ENCODE measurements at regions not wholly inside any gene's neighbourhood (a gene's known extent, or its start where the extent isn't known, plus 50 kb on each side); places are given as distances from the start of the nearest gene placed in this dataset.
"Not testable (repeated sequence)": the region's sequence is repeated elsewhere in the genome, so short reads cannot be mapped to it uniquely, and the experiment has no call there.

DNA sequence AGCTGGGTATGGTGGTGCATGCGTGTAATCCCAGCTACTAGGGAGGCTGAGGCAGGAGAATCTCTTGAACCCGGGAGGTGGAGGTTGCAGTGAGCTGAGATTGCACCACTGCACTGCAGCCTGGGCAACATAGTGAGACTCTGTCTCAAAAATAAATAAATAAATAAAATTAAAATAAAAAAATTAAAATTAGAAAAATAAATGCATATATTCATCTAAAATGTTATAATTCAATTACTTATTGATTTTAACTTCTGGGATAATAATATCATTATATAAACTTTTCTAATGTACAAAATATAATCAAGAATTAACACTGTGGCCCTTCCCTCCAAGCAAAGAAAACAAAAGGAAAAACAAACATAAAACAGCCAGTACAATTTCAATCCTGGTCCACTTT is 485.4 kb upstream of the SOX11 start:
- H3K27ac Mint-ChIP-seq, POLR2A ChIA-PET, H3K4me3 Mint-ChIP-seq, ATAC-seq, H3K27me3 Mint-ChIP-seq, H3K36me3 Mint-ChIP-seq, H3K4me1 Mint-ChIP-seq, DNase-seq: not testable (repeated sequence)
- H3K9me3 Mint-ChIP-seq: peaks cover 3 to 17% (median 7%) of the 10 kb centered on the region in 9 donors

DNA sequence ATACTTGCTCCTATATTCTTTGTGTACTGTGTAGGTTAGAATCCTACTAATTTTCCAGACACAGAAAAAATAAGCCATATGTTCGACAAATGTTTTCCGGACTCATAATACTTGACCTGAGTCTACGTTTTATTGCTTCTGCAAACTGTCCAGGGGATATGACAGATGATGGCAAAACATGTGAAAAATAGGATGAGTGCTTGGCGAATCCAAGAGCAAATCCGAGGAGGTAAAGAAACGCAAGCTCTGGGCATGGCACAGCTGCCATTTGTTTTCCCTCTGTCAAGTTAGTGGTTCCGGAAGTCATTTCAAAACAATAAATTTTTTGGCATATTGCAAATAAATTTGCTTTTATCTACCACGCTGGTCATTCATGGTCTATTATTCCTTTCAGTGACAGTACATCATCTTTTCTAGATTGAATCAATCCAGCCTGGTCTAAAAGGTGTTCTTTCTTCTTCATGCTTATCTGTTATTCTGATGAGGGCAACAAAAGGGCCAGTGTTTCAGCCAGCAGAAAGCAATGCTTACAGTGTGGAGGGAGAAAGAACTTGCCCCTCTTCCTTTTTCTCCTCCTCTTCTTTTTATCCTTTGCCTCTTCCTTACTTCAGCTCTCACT is 476.1 kb upstream of the SOX11 start:
- ATAC-seq: no peak
- H3K4me3 Mint-ChIP-seq: no peak overlapping the region
- no peak overlapping the region for H3K27ac Mint-ChIP-seq

DNA sequence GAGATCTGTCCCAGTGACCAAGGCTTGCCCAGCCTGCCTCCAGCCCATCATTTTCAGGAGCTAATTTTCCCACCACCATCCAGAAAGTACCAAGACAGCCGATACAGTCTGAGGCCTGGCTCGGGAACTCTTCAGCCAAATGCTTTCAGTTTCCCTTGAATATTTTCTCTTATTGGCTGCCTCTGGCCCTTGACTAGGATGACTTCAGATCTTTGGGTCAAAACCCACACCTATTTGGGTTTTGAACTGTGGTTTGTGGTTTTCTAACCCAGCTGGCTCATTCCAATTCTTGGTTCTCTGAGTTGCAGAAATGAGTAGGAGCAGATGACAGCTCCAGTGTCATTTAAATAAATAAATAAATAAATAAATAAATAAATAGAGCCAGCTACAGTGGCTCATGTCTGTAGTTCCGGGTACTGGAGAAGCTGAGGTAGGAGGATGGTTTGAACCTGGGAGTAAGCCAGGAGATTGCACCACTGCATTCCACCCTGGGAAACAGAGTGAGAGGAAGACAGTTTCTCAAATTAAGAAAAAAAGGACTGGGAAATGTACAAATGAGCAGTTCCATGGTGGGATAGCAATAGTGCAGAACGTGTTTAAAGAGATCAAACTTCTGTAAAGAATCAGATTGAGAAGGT is 465.0 kb upstream of the SOX11 start:
- H3K9me3 Mint-ChIP-seq: peaks cover 0 to 13% (median 3%) of the 10 kb centered on the region in 9 donors
- no peaks in the 10 kb centered on the region for H3K36me3 Mint-ChIP-seq
- H3K27me3 Mint-ChIP-seq: no peaks in the 10 kb centered on the region
- H3K4me1 Mint-ChIP-seq: no peaks in the 10 kb centered on the region
- POLR2A ChIA-PET: no interaction called here
- DNase-seq: no peak
- H3K4me3 Mint-ChIP-seq: no peak overlapping the region
- H3K27ac Mint-ChIP-seq: no peak overlapping the region
- ATAC-seq: no peak

More for the DNA sequence above, 476.1 kb upstream of the SOX11 start:
- H3K9me3 Mint-ChIP-seq: peaks cover 0 to 18% (median 9%) of the 10 kb centered on the region in 9 donors
- no peaks in the 10 kb centered on the region for H3K27me3 Mint-ChIP-seq
- DNase-seq: no peak
- H3K4me1 Mint-ChIP-seq: no peaks in the 10 kb centered on the region
- POLR2A ChIA-PET: no interaction called here
- H3K36me3 Mint-ChIP-seq: no peaks in the 10 kb centered on the region

- Mint-ChIP-seq H3K27ac (no peak overlapping the region), H3K27me3 (no peaks in the 10 kb centered on the region), H3K36me3 (no peaks in the 10 kb centered on the region), H3K9me3 (peaks cover 0 to 9% (median 1%) of the 10 kb centered on the region in 9 donors), H3K4me1 (no peaks in the 10 kb centered on the region), H3K4me3 (no peak overlapping the region)
- ATAC-seq (no peak), DNase-seq (no peak)
- POLR2A ChIA-PET: no interaction called here
Measured at GRCh38 chr2:5229574-5229973, 462.6 kb upstream of the SOX11 start.

- POLR2A ChIA-PET: no interaction called here
- ATAC-seq (no peak), DNase-seq (no peak)
- peaks cover 0 to 10% (median 2%) of the 10 kb centered on the region in 9 donors for H3K9me3 Mint-ChIP-seq
- no peak overlapping the region for H3K27ac Mint-ChIP-seq
- no peaks in the 10 kb centered on the region for H3K36me3 Mint-ChIP-seq
- H3K4me1 Mint-ChIP-seq: no peaks in the 10 kb centered on the region
- H3K27me3 Mint-ChIP-seq: no peaks in the 10 kb centered on the region
- H3K4me3 Mint-ChIP-seq: no peak overlapping the region
Measured at GRCh38 chr2:5230444-5230843, 461.7 kb upstream of the SOX11 start.

- POLR2A ChIA-PET: no interaction called here
- Mint-ChIP-seq H3K4me1 (no peaks in the 10 kb centered on the region), H3K36me3 (no peaks in the 10 kb centered on the region), H3K9me3 (peaks cover 0 to 8% (median 0%) of the 10 kb centered on the region in 9 donors), H3K27ac (no peak overlapping the region), H3K27me3 (no peaks in the 10 kb centered on the region), H3K4me3 (no peak overlapping the region)
- DNase-seq (no peak), ATAC-seq (no peak)
Measured at GRCh38 chr2:5230855-5231254, 461.3 kb upstream of the SOX11 start.

- Mint-ChIP-seq H3K36me3 (no peaks in the 10 kb centered on the region), H3K27me3 (no peaks in the 10 kb centered on the region), H3K27ac (no peak overlapping the region), H3K9me3 (peaks cover 0 to 11% (median 0%) of the 10 kb centered on the region in 9 donors), H3K4me3 (no peak overlapping the region), H3K4me1 (no peaks in the 10 kb centered on the region)
- DNase-seq (no peak), ATAC-seq (no peak)
- POLR2A ChIA-PET: no interaction called here
Measured at GRCh38 chr2:5231287-5231686, 460.9 kb upstream of the SOX11 start.

- Mint-ChIP-seq H3K9me3 (peaks cover 0 to 13% (median 0%) of the 10 kb centered on the region in 9 donors), H3K4me3 (no peak overlapping the region), H3K27me3 (no peaks in the 10 kb centered on the region), H3K4me1 (no peaks in the 10 kb centered on the region), H3K36me3 (no peaks in the 10 kb centered on the region), H3K27ac (no peak overlapping the region)
- POLR2A ChIA-PET: no interaction called here
- no peak for DNase-seq
- no peak for ATAC-seq
Measured at GRCh38 chr2:5234563-5234962, 457.6 kb upstream of the SOX11 start.

- ATAC-seq (no peak), DNase-seq (no peak)
- Mint-ChIP-seq H3K9me3 (peaks cover 0 to 13% (median 0%) of the 10 kb centered on the region in 9 donors), H3K27ac (no peak overlapping the region), H3K36me3 (no peaks in the 10 kb centered on the region), H3K4me1 (no peaks in the 10 kb centered on the region), H3K27me3 (no peaks in the 10 kb centered on the region), H3K4me3 (no peak overlapping the region)
- POLR2A ChIA-PET: no interaction called here
Measured at GRCh38 chr2:5235701-5236100, 456.5 kb upstream of the SOX11 start.

DNA sequence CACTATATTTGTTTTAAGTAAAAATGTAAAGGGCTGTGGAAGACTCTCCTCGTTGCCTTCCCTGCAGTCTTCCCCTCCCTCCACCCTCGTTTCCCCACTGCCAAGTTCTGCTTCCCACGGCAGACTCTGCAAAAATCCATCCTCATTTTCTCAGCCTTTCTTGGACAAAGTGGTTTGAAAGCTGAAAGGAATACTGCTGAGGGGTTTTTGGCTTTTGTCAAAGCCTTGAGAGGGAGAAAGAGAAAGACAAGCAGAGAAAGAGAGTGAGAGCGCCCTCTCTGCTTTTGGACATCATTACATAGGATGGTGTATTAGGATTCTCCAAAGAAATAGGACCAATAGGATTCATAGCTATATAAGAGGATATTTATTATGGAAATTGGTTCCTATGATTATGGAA is 455.9 kb upstream of the SOX11 start:
- Mint-ChIP-seq H3K4me1 (no peaks in the 10 kb centered on the region), H3K36me3 (no peaks in the 10 kb centered on the region), H3K27me3 (no peaks in the 10 kb centered on the region), H3K27ac (no peak overlapping the region), H3K9me3 (peaks cover 0 to 13% (median 0%) of the 10 kb centered on the region in 9 donors), H3K4me3 (no peak overlapping the region)
- ATAC-seq: no peak
- no peak for DNase-seq
- POLR2A ChIA-PET: no interaction called here

- POLR2A ChIA-PET: no interaction called here
- H3K27ac Mint-ChIP-seq: no peak overlapping the region
Measured at GRCh38 chr2:5242751-5243150, 449.4 kb upstream of the SOX11 start.

GRCh38 chr2:5250482-5250881 is 441.7 kb upstream of the SOX11 start:
- H3K4me1 Mint-ChIP-seq: no peaks in the 10 kb centered on the region
- POLR2A ChIA-PET: no interaction called here
- H3K9me3 Mint-ChIP-seq: peaks cover 7 to 32% (median 25%) of the 10 kb centered on the region in 9 donors
- DNase-seq: no peak
- no peak overlapping the region for H3K27ac Mint-ChIP-seq
- H3K4me3 Mint-ChIP-seq: no peak overlapping the region
- H3K36me3 Mint-ChIP-seq: no peaks in the 10 kb centered on the region
- H3K27me3 Mint-ChIP-seq: no peaks in the 10 kb centered on the region
- no peak for ATAC-seq

More at GRCh38 chr2:5242751-5243150, 449.4 kb upstream of the SOX11 start:
- Mint-ChIP-seq H3K9me3 (peaks cover 0 to 21% (median 2%) of the 10 kb centered on the region in 9 donors), H3K36me3 (no peaks in the 10 kb centered on the region), H3K27me3 (no peaks in the 10 kb centered on the region), H3K4me1 (no peaks in the 10 kb centered on the region), H3K4me3 (no peak overlapping the region)
- DNase-seq (no peak), ATAC-seq (no peak)

- Mint-ChIP-seq H3K27ac (no peak overlapping the region), H3K4me1 (no peaks in the 10 kb centered on the region), H3K4me3 (no peak overlapping the region), H3K36me3 (no peaks in the 10 kb centered on the region), H3K9me3 (peaks cover 6 to 29% (median 22%) of the 10 kb centered on the region in 9 donors), H3K27me3 (no peaks in the 10 kb centered on the region)
- no peak for ATAC-seq
- no peak for DNase-seq
- POLR2A ChIA-PET: no interaction called here
Measured at GRCh38 chr2:5253263-5253662, 438.9 kb upstream of the SOX11 start.

DNA sequence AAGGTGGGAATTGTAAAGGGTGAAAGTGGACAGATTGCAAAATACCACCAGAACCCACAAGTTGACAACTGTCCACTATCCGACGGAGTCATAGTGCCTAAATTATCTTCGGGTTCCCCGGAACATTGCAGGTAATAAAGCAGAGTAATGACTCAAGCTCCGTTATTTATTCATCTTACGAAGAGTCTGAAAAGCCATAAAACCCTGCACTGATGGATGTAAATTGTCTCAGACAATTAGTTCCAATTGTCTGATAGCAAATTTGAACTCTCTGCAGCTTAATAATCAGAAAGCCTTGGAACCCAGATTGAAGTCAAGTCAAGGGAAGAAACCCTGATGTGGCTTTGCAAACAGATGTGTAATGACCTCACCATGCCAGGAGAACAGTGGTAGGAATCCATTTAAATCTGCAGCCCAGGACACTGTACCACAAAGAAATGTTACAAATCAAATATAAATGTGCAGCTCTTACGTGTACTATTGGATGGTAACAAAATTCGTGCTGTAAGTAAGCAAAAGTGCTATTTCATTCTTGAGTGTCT is 437.3 kb upstream of the SOX11 start:
- no peak for DNase-seq
- no peaks in the 10 kb centered on the region for H3K27me3 Mint-ChIP-seq
- H3K27ac Mint-ChIP-seq: no peak overlapping the region
- no peak overlapping the region for H3K4me3 Mint-ChIP-seq
- peaks cover 10 to 33% (median 29%) of the 10 kb centered on the region in 9 donors for H3K9me3 Mint-ChIP-seq
- no peaks in the 10 kb centered on the region for H3K36me3 Mint-ChIP-seq
- H3K4me1 Mint-ChIP-seq: no peaks in the 10 kb centered on the region
- POLR2A ChIA-PET: no interaction called here
- no peak for ATAC-seq
